Esophagus squamous epithelium (tissue), 5 donors: ENCODE measurements at regions not wholly inside any gene's neighbourhood (a gene's known extent, or its start where the extent isn't known, plus 50 kb on each side); places are given as distances from the start of the nearest gene placed in this dataset.

ENCODE experiments used
- DNase-seq: peaks from one replicate; lab custom pipeline; 2025; lab: John Stamatoyannopoulos, UW
- H3K27ac ChIP-seq, 4 donors: fragments of 200-600 bp; sonication (generic); one replicate each; pipeline ENCODE4 v1.5.1; 2016 to 2019; ENCODE audit warnings: mild to moderate bottlenecking in 1 of 4
- H3K27me3 ChIP-seq, 4 donors: fragments of 200-600 bp; sonication (generic); 1 replicate in 3 of 4; 2 replicates in 1 of 4; pipeline versions ENCODE4 v1.5.1 to v1.6.0; 2017 to 2021; ENCODE audit warnings: antibody characterized with exemption in 1 of 4
- H3K36me3 ChIP-seq, 3 donors: fragments of 200-600 bp; sonication (generic); one replicate each; pipeline ENCODE4 v1.5.1; 2016 to 2019
- H3K4me1 ChIP-seq, 3 donors: fragments of 200-600 bp; sonication (generic); one replicate each; pipeline ENCODE4 v1.5.1; 2017 to 2019
- H3K4me3 ChIP-seq, 4 donors: fragments of 200-600 bp; sonication (generic); 1 replicate in 3 of 4; 2 replicates in 1 of 4; pipeline ENCODE4 v1.5.1; 2016 to 2019; ENCODE audit warnings: mild to moderate bottlenecking in 2 of 4, moderate library complexity in 1 of 4
- H3K9me3 ChIP-seq, 3 donors: fragments of 200-600 bp; sonication (generic); one replicate each; pipeline ENCODE4 v1.5.1; 2016 to 2019
- POLR2A ChIP-seq, 4 donors: fragments of 450-650 bp; IDR thresholded peaks; one replicate each; pipeline ENCODE4 v1.6.1; 2017; ENCODE audit warnings: antibody characterized with exemption in 4 of 4, mild to moderate bottlenecking in 4 of 4, moderate library complexity in 3 of 4
- WGBS, 2 donors: methylation state at CpG; one replicate each; pipeline ENCODE4 v1.1.5; 2018; 5-methylcytosine and 5-hydroxymethylcytosine counted together
- intact Hi-C: fragments of 100-400 bp; cut with DNase I; formaldehyde crosslinking; loops from one replicate; pipeline ENCODE4 v1.15.0; 2022
- TF ChIP-seq, protein P1 (sequence below), 6 experiments: fragments of 450-650 bp in 4 of 6; fragments of 200-600 bp in 2 of 6; sonication (generic) in 2 of 6; IDR thresholded peaks; one replicate each; pipeline ENCODE4 v1.5.1; 2016 to 2019; ENCODE audit warnings: antibody characterized with exemption in 6 of 6, mild to moderate bottlenecking in 4 of 6, moderate library complexity in 4 of 6
- donor health status: DM: yes; HTN: yes; CAD: no.

DNA sequence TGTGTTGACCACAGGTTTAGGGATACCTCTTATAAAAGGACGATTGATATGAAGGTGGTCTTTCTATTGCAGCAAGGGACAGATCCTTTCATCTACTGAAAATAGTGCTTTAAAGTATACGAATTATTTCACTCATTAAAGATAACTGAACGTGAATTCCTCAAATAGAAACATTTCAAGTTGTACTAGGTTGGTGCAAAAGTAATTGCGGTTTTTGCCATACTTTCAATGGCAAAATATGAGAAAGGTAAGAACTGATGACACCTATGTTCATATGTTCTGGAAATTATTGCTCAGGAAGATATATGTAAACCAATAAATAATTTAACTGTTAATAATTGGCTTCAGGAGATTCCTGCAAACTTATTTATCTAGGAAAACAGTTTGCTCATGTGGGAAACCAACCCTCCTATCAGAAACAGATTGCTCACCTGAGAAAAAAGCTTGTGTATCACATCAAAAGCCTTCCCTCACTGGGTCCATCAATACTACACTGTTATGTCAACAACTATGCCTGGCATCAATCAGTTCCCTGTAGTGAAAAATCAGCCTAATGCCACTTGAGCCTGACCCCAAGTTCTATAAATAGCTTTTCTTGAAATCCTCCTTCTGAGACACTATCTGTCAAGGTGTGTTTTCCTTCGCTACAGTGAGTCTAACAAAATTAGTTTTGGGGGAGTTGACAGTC lies 81.5 kb upstream of the ACSL3 start:
- WGBS, 2 donors, result 56 to 73% methylated on average over 5 of the region's 5 CpGs
- Histone ChIP-seq H3K27me3 (no peaks in the 10 kb centered on the region), H3K36me3 (no peaks in the 10 kb centered on the region), H3K9me3 (no peaks in the 10 kb centered on the region), H3K4me3 (no peak overlapping the region), H3K27ac (no peak overlapping the region), H3K4me1 (no peaks in the 10 kb centered on the region)
- DNase-seq, result no peak
- intact Hi-C loops, result no loop called here
- TF ChIP-seq, protein P1, sequence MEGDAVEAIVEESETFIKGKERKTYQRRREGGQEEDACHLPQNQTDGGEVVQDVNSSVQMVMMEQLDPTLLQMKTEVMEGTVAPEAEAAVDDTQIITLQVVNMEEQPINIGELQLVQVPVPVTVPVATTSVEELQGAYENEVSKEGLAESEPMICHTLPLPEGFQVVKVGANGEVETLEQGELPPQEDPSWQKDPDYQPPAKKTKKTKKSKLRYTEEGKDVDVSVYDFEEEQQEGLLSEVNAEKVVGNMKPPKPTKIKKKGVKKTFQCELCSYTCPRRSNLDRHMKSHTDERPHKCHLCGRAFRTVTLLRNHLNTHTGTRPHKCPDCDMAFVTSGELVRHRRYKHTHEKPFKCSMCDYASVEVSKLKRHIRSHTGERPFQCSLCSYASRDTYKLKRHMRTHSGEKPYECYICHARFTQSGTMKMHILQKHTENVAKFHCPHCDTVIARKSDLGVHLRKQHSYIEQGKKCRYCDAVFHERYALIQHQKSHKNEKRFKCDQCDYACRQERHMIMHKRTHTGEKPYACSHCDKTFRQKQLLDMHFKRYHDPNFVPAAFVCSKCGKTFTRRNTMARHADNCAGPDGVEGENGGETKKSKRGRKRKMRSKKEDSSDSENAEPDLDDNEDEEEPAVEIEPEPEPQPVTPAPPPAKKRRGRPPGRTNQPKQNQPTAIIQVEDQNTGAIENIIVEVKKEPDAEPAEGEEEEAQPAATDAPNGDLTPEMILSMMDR (IDR thresholded peaks at IDR 0.05), result no peak
- no peak for TF ChIP-seq POLR2A (IDR thresholded peaks at IDR 0.05)

DNA sequence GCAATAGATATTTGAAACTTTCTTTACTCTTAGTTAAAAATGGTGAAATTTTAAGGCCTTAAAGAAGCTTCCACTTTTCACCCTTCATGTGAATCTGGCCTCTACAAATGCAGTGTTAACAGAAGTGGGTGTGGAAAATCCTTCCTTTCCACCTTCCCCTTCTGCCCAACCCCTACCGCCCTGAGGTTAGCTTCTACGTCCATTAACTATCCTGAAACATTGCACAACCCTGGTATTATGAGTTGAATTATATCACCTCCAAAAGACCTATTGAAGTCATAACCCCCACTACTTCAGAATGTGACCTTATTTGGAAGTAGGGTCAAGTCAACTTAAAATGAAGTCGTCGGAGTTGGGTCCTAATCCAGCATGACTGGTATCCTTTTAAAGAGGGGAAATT lies 80.8 kb upstream of the ACSL3 start:
- intact Hi-C loops, result no loop called here
- no peak overlapping the region for H3K4me3 ChIP-seq
- no peaks in the 10 kb centered on the region for H3K9me3 ChIP-seq
- DNase-seq, result no peak
- no peak for TF ChIP-seq POLR2A (IDR thresholded peaks at IDR 0.05)
- TF ChIP-seq, protein P1 (IDR thresholded peaks at IDR 0.05), result no peak
- no peaks in the 10 kb centered on the region for H3K27me3 ChIP-seq
- 73 to 92% methylated on average over 4 of the region's 4 CpGs for WGBS, 2 donors
- no peaks in the 10 kb centered on the region for H3K4me1 ChIP-seq
- H3K27ac ChIP-seq, result no peak overlapping the region
- no peaks in the 10 kb centered on the region for H3K36me3 ChIP-seq

DNA sequence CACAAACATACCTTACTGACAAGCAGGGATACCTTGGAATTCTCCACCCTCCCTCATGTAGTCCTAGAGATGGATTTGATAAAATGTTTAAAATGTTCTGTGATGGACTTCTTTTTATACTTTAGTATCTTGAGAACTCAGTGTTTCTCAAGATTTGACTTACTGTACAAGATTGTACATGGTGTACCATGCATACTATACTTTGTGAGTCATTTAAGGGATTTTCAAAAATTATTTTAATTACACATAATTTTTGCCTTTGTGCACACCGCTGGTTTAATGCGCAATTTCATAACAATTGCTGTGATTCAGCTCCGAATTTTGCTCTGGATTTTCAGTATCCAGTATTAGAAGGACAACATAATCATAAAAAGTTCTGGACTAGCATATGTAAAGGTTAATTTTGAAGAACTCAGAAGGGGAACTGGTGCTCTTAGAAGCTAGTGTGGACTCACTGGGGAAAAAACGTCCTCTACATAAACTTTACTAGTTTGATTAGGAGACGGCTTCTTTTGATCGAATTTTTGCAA lies 78.6 kb upstream of the ACSL3 start:
- Histone ChIP-seq H3K9me3 (no peaks in the 10 kb centered on the region), H3K4me1 (no peaks in the 10 kb centered on the region), H3K27me3 (no peaks in the 10 kb centered on the region), H3K4me3 (no peak overlapping the region), H3K36me3 (no peaks in the 10 kb centered on the region), H3K27ac (no peak overlapping the region)
- intact Hi-C loops, result no loop called here
- TF ChIP-seq POLR2A (IDR thresholded peaks at IDR 0.05), result no peak
- TF ChIP-seq, protein P1 (IDR thresholded peaks at IDR 0.05), result no peak
- no peak for DNase-seq
- WGBS, 2 donors, result 76 to 81% methylated on average over 6 of the region's 6 CpGs

DNA sequence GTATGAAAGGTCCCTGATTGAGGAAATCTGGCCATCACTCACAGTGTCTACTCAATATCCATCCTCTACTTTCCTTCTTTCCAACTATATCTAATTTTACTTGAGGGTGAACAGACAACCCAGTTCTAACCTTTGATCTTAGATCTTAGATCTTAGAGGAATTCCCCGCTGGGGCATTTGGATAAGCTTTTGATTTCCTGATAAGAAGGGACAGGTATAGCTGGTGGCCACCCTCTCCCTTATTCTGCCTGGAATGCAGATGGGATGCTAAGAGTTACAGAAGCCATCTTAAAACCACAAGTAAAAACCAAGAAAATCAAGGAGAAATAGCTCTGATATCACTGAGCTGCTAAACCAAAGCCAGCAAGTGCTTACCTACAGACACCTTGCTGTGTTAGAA lies 77.2 kb upstream of the ACSL3 start:
- intact Hi-C loops, result no loop called here
- 83 to 100% methylated on average over 1 of the region's 1 CpG for WGBS, 2 donors
- TF ChIP-seq, protein P1 (IDR thresholded peaks at IDR 0.05), result no peak
- TF ChIP-seq POLR2A (IDR thresholded peaks at IDR 0.05), result no peak
- Histone ChIP-seq H3K27me3 (no peaks in the 10 kb centered on the region), H3K36me3 (no peaks in the 10 kb centered on the region), H3K9me3 (no peaks in the 10 kb centered on the region), H3K4me3 (no peak overlapping the region), H3K4me1 (no peaks in the 10 kb centered on the region), H3K27ac (no peak overlapping the region)
- DNase-seq, result no peak

DNA sequence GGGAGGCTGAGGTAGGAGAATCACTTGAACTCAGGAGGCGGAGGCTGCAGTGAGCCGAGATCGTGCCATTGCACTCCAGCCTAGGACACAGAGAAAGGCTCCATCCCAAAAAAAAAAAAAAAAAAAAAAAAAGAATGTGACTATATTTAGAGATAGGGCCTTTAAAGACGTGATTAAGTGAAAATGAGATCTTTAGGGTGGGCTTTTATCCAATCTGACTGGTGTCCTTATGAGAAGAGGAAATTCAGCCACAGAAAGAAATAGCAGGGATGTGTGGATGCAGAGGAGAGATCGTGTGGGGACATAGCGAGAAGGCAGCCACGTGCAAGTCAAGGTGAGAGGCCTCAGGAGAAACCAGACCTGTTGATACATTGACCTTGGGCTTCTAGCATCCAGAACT lies 69.9 kb upstream of the ACSL3 start:
- Histone ChIP-seq H3K27me3 (no peaks in the 10 kb centered on the region), H3K4me3 (no peak overlapping the region), H3K9me3 (no peaks in the 10 kb centered on the region), H3K27ac (no peak overlapping the region), H3K4me1 (peaks cover 0 to 39% (median 8%) of the 10 kb centered on the region in 3 donors), H3K36me3 (no peaks in the 10 kb centered on the region)
- DNase-seq, result no peak
- TF ChIP-seq, protein P1 (IDR thresholded peaks at IDR 0.05), result no peak
- no peak for TF ChIP-seq POLR2A (IDR thresholded peaks at IDR 0.05)
- intact Hi-C loops, result no loop called here
- 90 to 95% methylated on average over 7 of the region's 7 CpGs for whole genome bisulfite sequencing, 2 donors
